H1 (cell line): ENCODE measurements at regions not wholly inside any gene's neighbourhood (a gene's known extent, or its start where the extent isn't known, plus 50 kb on each side); places are given as distances from the start of the nearest gene placed in this dataset.

Experiments
- BCL11A ChIP-seq, 2 experiments: IDR thresholded peaks; one replicate each; pipeline ENCODE4 v1.6.1; 2011; ENCODE audit warnings: low read depth in 2 of 2, low read length in 2 of 2, mild to moderate bottlenecking in 2 of 2
- CHD2 ChIP-seq: IDR thresholded peaks from 2 replicates; pipeline ENCODE4 v1.6.1; 2012; ENCODE audit warnings: low read length, improper control_type of control experiment
- CTCF ChIP-seq, 3 experiments: IDR thresholded peaks; 1 replicate in 2 of 3; 2 replicates in 1 of 3; pipeline versions ENCODE4 v1.5.1 to v1.6.1; 2011; ENCODE audit warnings: low read length in 3 of 3, mild to moderate bottlenecking in 3 of 3, inconsistent platforms in 2 of 3, low read depth in 1 of 3, moderate library complexity in 1 of 3; ENCODE audit not compliant: insufficient read depth in 1 of 3; ENCODE audit errors: control extremely low read depth in 1 of 3
- EZH2 ChIP-seq: fragments of 200-600 bp; sonication (generic); IDR thresholded peaks from 2 replicates; pipeline ENCODE4 v1.7.1; 2012; ENCODE audit warnings: low read depth, mild to moderate bottlenecking, moderate library complexity, low read length, inconsistent platforms; ENCODE audit not compliant: severe bottlenecking
- JUND ChIP-seq: IDR thresholded peaks from 2 replicates; pipeline ENCODE4 v1.6.1; 2011; ENCODE audit warnings: mild to moderate bottlenecking, improper control_type of control experiment, low read length
- POLR2A ChIP-seq, 2 experiments: IDR thresholded peaks; 1 replicate in 1 of 2; 2 replicates in 1 of 2; pipeline ENCODE4 v1.6.1; 2011; ENCODE audit warnings: low read depth in 2 of 2, low read length in 2 of 2, mild to moderate bottlenecking in 2 of 2; ENCODE audit errors: control extremely low read depth in 1 of 2
- POLR2AphosphoS5 ChIP-seq: IDR thresholded peaks from 2 replicates; pipeline ENCODE4 v1.6.1; 2011; ENCODE audit warnings: low read depth, low read length
- RBBP5 ChIP-seq: IDR thresholded peaks from 2 replicates; pipeline ENCODE4 v1.7.1; 2012; ENCODE audit warnings: low read depth, mild to moderate bottlenecking, inconsistent platforms, low read length, moderate library complexity, borderline replicate concordance
- RNF2 ChIP-seq: fragments of 200-900, 300-1000 bp; sonication (generic); IDR thresholded peaks from 2 replicates; pipeline ENCODE4 v1.7.1; 2016; ENCODE audit warnings: borderline replicate concordance, low read depth, mild to moderate bottlenecking, antibody characterized with exemption, low read length; ENCODE audit not compliant: poor library complexity, severe bottlenecking; ENCODE audit errors: missing control alignments
- SIN3A ChIP-seq, 2 experiments: IDR thresholded peaks in 1 of 2; conservative IDR thresholded peaks in 1 of 2; 2 replicates each; pipeline ENCODE4 v1.6.1; 2011 to 2012; ENCODE audit warnings: low read length in 2 of 2, improper control_type of control experiment in 1 of 2, low read depth in 1 of 2, mild to moderate bottlenecking in 1 of 2
- SRF ChIP-seq: IDR thresholded peaks from 2 replicates; pipeline ENCODE4 v1.6.1; 2011; ENCODE audit warnings: mild to moderate bottlenecking, low read depth, low read length, moderate library complexity
- TAF7 ChIP-seq: optimal IDR thresholded peaks from 2 replicates; pipeline ENCODE3; 2011; ENCODE audit warnings: low read depth, mild to moderate bottlenecking, inconsistent platforms, low read length, moderate library complexity, borderline replicate concordance

GRCh38 chr18:75871596-75871995 is 444.1 kb upstream of the SMIM21 start:
- TF ChIP-seq POLR2A (IDR thresholded peaks at IDR 0.05; ENCODE audit: control extremely low read depth in 1 of 2, low read depth in 2 of 2, low read length in 2 of 2) (no peak), CTCF (IDR thresholded peaks at IDR 0.05; ENCODE audit: control extremely low read depth in 1 of 3, insufficient read depth in 1 of 3, low read depth in 1 of 3, low read length in 3 of 3) (no peak), POLR2AphosphoS5 (no peak), SRF (no peak), RBBP5 (no peak), SIN3A (conservative IDR thresholded peaks at IDR 0.05 in 1 of 2, IDR thresholded peaks at IDR 0.05 in 1 of 2; ENCODE audit: low read depth in 1 of 2, low read length in 2 of 2) (no peak), JUND (no peak), BCL11A (IDR thresholded peaks at IDR 0.05; ENCODE audit: low read depth in 2 of 2, low read length in 2 of 2) (no peak), RNF2 (no peak), EZH2 (no peak), CHD2 (no peak), TAF7 (no peak)
